Thoracic aorta (tissue), 2 donors: ENCODE measurements at regions not wholly inside any gene's neighbourhood (a gene's known extent, or its start where the extent isn't known, plus 50 kb on each side); places are given as distances from the start of the nearest gene placed in this dataset.

Experiments used
- ATAC-seq: fragments of 150-250 bp; one replicate; pipeline ENCODE4 v1.8.0; 2017; ENCODE audit warnings: low read depth; ENCODE audit not compliant: insufficient number of reproducible peaks, low FRiP score
- DNase-seq: peaks from one replicate; pipeline ENCODE4 v3.0.0-alpha.2; 2020; ENCODE audit warnings: low spot score
- H3K27ac ChIP-seq, 2 donors: fragments of 200-600 bp; sonication (generic); 1 replicate in 1 of 2; 2 replicates in 1 of 2; pipeline ENCODE4 v1.5.1; 2016; ENCODE audit warnings: mild to moderate bottlenecking in 2 of 2, moderate library complexity in 2 of 2
- H3K27me3 ChIP-seq: fragments of 200-600 bp; sonication (generic); replicated peaks from 2 replicates; pipeline ENCODE4 v1.6.0; 2016; ENCODE audit warnings: mild to moderate bottlenecking; ENCODE audit not compliant: insufficient read depth
- H3K36me3 ChIP-seq: fragments of 200-600 bp; sonication (generic); one replicate; pipeline ENCODE4 v1.5.1; 2016
- H3K4me1 ChIP-seq, 2 donors: fragments of 200-600 bp; sonication (generic); 1 replicate in 1 of 2; 2 replicates in 1 of 2; pipeline versions ENCODE4 v1.5.1 to v1.6.0; 2016; ENCODE audit warnings: low read depth in 2 of 2, mild to moderate bottlenecking in 1 of 2; ENCODE audit not compliant: control insufficient read depth in 1 of 2
- H3K4me3 ChIP-seq: fragments of 200-600 bp; sonication (generic); 2 replicates; pipeline ENCODE4 v1.5.1; 2016; ENCODE audit warnings: mild to moderate bottlenecking
- H3K9me3 ChIP-seq: fragments of 200-600 bp; sonication (generic); 2 replicates; pipeline ENCODE4 v1.5.1; 2016
- TF ChIP-seq, protein P1 (sequence below): fragments of 200-600 bp; sonication (generic); IDR thresholded peaks from one replicate; pipeline ENCODE4 v1.5.1; 2019; ENCODE audit warnings: antibody characterized with exemption

DNA sequence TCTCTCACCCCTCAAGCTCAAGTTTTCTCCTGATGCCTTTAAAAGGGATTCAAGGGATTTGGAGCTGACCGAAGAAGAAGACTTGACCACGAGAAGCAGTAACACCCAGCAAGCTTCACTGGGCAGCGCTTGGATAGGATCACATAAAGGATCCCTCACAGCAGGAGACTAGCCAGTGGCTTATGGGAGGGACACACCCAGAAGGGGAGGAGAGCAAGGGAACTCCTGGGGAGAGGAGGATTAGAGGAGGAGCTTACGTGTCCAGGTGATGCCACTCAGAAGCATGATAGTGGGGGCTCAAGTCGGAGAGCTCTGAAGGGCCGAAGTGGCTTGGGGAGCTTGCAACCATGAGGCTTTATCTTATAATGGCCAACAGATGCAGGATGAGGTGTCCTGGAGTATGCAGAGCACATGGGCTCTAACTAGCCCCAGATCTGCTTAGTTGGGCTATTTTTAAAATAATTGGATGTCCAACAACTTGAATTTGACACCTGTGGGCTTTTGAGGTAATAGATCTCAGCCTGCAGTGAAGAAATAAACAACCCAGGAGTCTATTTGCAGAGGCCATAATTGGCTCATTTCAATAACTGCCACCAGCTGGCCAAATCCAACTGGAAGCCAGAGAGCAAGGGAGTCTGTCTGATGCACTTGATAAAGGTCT is 137.9 kb upstream of the EXOC2 start:
- no peak for DNase-seq
- Histone ChIP-seq H3K9me3 (no peaks in the 10 kb centered on the region), H3K27me3 (no peaks in the 10 kb centered on the region), H3K4me3 (no peak overlapping the region), H3K36me3 (no peaks in the 10 kb centered on the region), H3K27ac (no peak overlapping the region), H3K4me1 (no peaks in the 10 kb centered on the region)
- TF ChIP-seq, protein P1, sequence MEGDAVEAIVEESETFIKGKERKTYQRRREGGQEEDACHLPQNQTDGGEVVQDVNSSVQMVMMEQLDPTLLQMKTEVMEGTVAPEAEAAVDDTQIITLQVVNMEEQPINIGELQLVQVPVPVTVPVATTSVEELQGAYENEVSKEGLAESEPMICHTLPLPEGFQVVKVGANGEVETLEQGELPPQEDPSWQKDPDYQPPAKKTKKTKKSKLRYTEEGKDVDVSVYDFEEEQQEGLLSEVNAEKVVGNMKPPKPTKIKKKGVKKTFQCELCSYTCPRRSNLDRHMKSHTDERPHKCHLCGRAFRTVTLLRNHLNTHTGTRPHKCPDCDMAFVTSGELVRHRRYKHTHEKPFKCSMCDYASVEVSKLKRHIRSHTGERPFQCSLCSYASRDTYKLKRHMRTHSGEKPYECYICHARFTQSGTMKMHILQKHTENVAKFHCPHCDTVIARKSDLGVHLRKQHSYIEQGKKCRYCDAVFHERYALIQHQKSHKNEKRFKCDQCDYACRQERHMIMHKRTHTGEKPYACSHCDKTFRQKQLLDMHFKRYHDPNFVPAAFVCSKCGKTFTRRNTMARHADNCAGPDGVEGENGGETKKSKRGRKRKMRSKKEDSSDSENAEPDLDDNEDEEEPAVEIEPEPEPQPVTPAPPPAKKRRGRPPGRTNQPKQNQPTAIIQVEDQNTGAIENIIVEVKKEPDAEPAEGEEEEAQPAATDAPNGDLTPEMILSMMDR: no peak
- no peak for ATAC-seq

DNA sequence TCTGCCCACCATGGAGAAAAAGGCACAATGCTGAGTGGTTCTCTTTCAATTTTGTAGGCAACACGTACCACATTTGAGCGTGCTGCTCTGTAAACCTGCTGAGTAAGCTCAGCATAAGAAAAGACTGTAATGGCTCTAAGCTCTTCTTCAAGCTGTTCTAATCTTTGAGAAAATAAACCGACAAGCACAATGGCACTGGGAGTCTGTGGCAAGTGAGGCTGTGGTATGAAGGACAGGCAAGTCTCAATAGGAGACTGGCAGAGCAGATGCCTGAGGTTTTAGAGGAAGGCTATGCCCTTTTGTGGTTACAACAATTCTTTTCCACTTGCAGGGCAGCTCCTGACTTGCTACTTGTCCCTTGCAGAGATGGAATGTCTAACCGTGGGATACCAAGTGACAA is 136.7 kb upstream of the EXOC2 start:
- DNase-seq (no peak), ATAC-seq (no peak)
- Histone ChIP-seq H3K4me3 (no peak overlapping the region), H3K9me3 (no peaks in the 10 kb centered on the region), H3K27ac (no peak overlapping the region), H3K4me1 (no peaks in the 10 kb centered on the region), H3K27me3 (no peaks in the 10 kb centered on the region), H3K36me3 (no peaks in the 10 kb centered on the region)
- TF ChIP-seq, protein P1: no peak

DNA sequence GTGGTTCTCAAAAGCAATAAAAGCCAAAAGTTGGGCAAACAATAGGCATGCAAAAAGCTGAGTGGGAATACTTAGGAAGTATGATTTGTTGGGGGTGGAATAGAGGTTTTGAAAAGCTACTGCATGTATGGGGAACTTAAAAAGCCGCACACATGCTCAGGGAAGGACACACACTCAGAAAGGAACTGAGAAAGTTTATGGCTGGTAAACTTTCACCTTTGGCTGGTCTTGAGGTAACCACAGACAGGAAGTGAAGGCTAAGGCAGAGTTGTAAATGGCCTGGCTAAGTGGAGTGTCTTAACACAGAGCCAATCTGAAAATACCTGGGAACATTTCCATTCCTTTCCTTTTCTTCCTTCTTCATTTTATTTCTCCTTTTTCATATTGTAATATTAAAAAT is 134.5 kb upstream of the EXOC2 start:
- no peaks in the 10 kb centered on the region for H3K9me3 ChIP-seq
- DNase-seq (no peak), ATAC-seq (no peak)
- H3K4me1 ChIP-seq: no peaks in the 10 kb centered on the region
- no peaks in the 10 kb centered on the region for H3K36me3 ChIP-seq
- H3K4me3 ChIP-seq: no peak overlapping the region
- TF ChIP-seq, protein P1: no peak
- H3K27me3 ChIP-seq: no peaks in the 10 kb centered on the region
- H3K27ac ChIP-seq: no peak overlapping the region

DNA sequence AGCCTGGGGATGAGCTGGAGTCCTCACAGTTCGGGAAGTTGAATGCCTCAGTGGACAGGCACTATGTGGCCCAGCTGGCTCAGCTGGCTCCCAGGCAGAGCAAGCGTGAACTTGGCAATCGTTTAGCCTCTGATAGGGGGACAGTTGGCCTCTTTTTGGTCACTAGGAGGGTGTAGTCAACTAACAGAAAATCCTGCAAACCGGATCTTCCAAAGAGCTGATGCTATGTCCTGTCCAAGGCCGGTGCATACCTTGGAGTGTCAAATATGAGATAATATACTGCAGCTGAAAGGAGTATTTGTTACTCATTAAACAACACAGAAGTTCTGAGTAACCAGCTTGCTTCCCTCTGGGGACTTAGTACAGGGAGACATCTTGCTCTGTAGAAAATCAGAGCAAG is 126.2 kb upstream of the EXOC2 start:
- TF ChIP-seq, protein P1: no peak
- Histone ChIP-seq H3K27me3 (no peaks in the 10 kb centered on the region), H3K9me3 (no peaks in the 10 kb centered on the region), H3K36me3 (no peaks in the 10 kb centered on the region), H3K27ac (no peak overlapping the region), H3K4me1 (no peaks in the 10 kb centered on the region), H3K4me3 (no peak overlapping the region)
- no peak for DNase-seq
- ATAC-seq: no peak

DNA sequence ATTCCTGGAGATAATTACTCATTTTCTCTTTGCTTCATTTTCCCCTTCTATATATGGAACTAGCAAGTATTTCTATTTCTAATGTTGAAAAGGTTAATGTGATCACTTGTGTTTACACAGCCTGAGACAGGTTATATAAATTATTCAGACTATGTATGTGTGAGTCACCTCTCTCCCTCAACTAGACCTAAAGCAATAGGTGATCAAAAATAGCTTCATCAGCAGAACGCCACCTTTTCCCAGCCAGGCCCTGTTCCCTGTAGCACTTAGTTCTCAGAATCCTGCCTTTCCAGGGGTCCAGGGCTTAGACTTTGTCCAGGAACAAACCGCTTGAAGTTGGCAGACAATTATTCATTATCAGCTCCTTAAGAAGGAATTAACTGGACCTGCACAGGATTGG is 125.3 kb upstream of the EXOC2 start:
- ATAC-seq (no peak), DNase-seq (no peak)
- Histone ChIP-seq H3K9me3 (no peaks in the 10 kb centered on the region), H3K27me3 (no peaks in the 10 kb centered on the region), H3K4me3 (no peak overlapping the region), H3K4me1 (no peaks in the 10 kb centered on the region), H3K36me3 (no peaks in the 10 kb centered on the region), H3K27ac (no peak overlapping the region)
- TF ChIP-seq, protein P1: no peak
